Calu3 (cell line): ENCODE measurements at regions not wholly inside any gene's neighbourhood (a gene's known extent, or its start where the extent isn't known, plus 50 kb on each side); places are given as distances from the start of the nearest gene placed in this dataset.

Experiments used
- BruUV-seq: library from RNA; stranded (reverse); fragments of 400-500 nt; replicated peaks from 2 replicates; lab custom pipeline; 2021; lab: Mats Ljungman, UMichigan
- CTCF ChIA-PET: fragments of 300-600 bp; sonication (Branson Sonifier 250); formaldehyde crosslinking; loops from one replicate; lab custom pipeline; 2022; ENCODE audit warnings: antibody characterized with exemption; lab: Charles Lee
- DNase-seq: peaks from one replicate; pipeline ENCODE4 v3.0.0; 2022
- H3K27ac Mint-ChIP-seq: one replicate; pipeline ENCODE4 v1.8.0; 2022; ENCODE audit warnings: mixed read lengths; ENCODE audit not compliant: unreplicated experiment
- H3K27me3 Mint-ChIP-seq: one replicate; pipeline ENCODE4 v1.8.0; 2022; ENCODE audit warnings: mixed read lengths; ENCODE audit not compliant: unreplicated experiment
- H3K36me3 Mint-ChIP-seq: one replicate; pipeline ENCODE4 v1.8.0; 2022; ENCODE audit warnings: mild to moderate bottlenecking, moderate library complexity, mixed read lengths; ENCODE audit not compliant: insufficient read depth, unreplicated experiment
- H3K4me1 Mint-ChIP-seq: one replicate; pipeline ENCODE4 v1.8.0; 2022; ENCODE audit warnings: mild to moderate bottlenecking, low read depth, mixed read lengths; ENCODE audit not compliant: unreplicated experiment
- H3K4me3 Mint-ChIP-seq: one replicate; pipeline ENCODE4 v1.8.0; 2022; ENCODE audit warnings: mild to moderate bottlenecking, low read depth, moderate library complexity, mixed read lengths; ENCODE audit not compliant: unreplicated experiment
- H3K9me3 Mint-ChIP-seq: one replicate; pipeline ENCODE4 v1.8.0; 2022; ENCODE audit warnings: low read depth, mixed read lengths; ENCODE audit not compliant: unreplicated experiment
- CTCF ChIP-seq: fragments of 200-600 bp; IDR thresholded peaks from one replicate; pipeline ENCODE4 v1.8.0; 2022; ENCODE audit warnings: antibody characterized with exemption; ENCODE audit not compliant: unreplicated experiment
- intact Hi-C: fragments of 100-400 bp; cut with micrococcal nuclease; formaldehyde crosslinking; loops from one replicate; pipeline ENCODE4 v1.10.0; 2022; ENCODE audit not compliant: unreplicated experiment

- H3K4me1 Mint-ChIP-seq = no peaks in the 10 kb centered on the region
- BruUV-seq = no TSS peak
- no peak for DNase-seq
- no peak overlapping the region for H3K4me3 Mint-ChIP-seq
- no peaks in the 10 kb centered on the region for H3K36me3 Mint-ChIP-seq
- no peaks in the 10 kb centered on the region for H3K9me3 Mint-ChIP-seq
- CTCF ChIA-PET = no interaction called here
- intact Hi-C loops = no loop called here
- no peak overlapping the region for H3K27ac Mint-ChIP-seq
- H3K27me3 Mint-ChIP-seq = peaks cover 17% of the 10 kb centered on the region
- TF ChIP-seq CTCF = no peak
Observed at GRCh38 chr14:49508124-49508523, 78.1 kb downstream of the RPS29 start.

DNA sequence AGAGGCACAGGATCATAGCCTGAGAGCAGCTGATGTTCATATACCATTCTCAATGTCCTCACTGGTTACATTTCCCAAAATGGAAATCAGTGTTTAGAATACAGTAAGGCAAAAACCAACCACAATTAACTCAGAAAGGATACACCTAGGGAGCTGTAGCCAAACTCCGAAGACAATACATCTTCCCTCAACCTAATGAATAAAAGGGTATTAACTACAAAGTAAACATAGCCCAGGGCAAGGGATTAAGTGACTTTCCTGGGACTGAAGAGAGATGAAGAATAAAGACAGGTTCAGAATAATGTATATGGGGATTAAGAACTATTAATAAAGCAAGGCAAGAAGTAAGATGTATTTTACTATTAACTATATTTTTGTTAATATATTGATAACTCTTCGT lies 79.5 kb downstream of the RPS29 start:
- BruUV-seq = no TSS peak
- CTCF ChIA-PET = no interaction called here
- no peak overlapping the region for H3K27ac Mint-ChIP-seq
- intact Hi-C loops = no loop called here
- H3K4me3 Mint-ChIP-seq = no peak overlapping the region
- H3K4me1 Mint-ChIP-seq = no peaks in the 10 kb centered on the region
- H3K36me3 Mint-ChIP-seq = no peaks in the 10 kb centered on the region
- no peak for DNase-seq
- TF ChIP-seq CTCF = no peak
- H3K9me3 Mint-ChIP-seq = no peaks in the 10 kb centered on the region
- H3K27me3 Mint-ChIP-seq = peaks cover 25% of the 10 kb centered on the region

- H3K4me1 Mint-ChIP-seq = no peaks in the 10 kb centered on the region
- DNase-seq = peak; percentile 4
- BruUV-seq = no TSS peak
- TF ChIP-seq CTCF = no peak
- H3K27me3 Mint-ChIP-seq = peaks cover 39% of the 10 kb centered on the region
- no peaks in the 10 kb centered on the region for H3K9me3 Mint-ChIP-seq
- no peaks in the 10 kb centered on the region for H3K36me3 Mint-ChIP-seq
- H3K27ac Mint-ChIP-seq = no peak overlapping the region
- intact Hi-C loops = no loop called here
- no peak overlapping the region for H3K4me3 Mint-ChIP-seq
- CTCF ChIA-PET = no interaction called here
Observed at GRCh38 chr14:49505041-49505766, 81.0 kb downstream of the RPS29 start.

GRCh38 chr14:49497725-49498348 lies 88.3 kb downstream of the RPS29 start:
- intact Hi-C loops = loop anchor here (2.0 kb wide), 1 partner anchor 37 kb away; no protein-coding TSS in a partner anchor
- DNase-seq = peak; percentile 23
- no peaks in the 10 kb centered on the region for H3K36me3 Mint-ChIP-seq
- no peaks in the 10 kb centered on the region for H3K4me1 Mint-ChIP-seq
- peak; percentile 64 for TF ChIP-seq CTCF
- CTCF ChIA-PET = interaction anchor here (0.6 to 2.1 kb wide), 4 partner anchors 9 to 202 kb away, joined by 3 to 29 read pairs (median 4); no protein-coding TSS in a partner anchor
- H3K27me3 Mint-ChIP-seq = peaks cover 78% of the 10 kb centered on the region
- H3K9me3 Mint-ChIP-seq = no peaks in the 10 kb centered on the region
- no peak overlapping the region for H3K27ac Mint-ChIP-seq
- no TSS peak for BruUV-seq
- H3K4me3 Mint-ChIP-seq = no peak overlapping the region
